IMR-90 (cell line): ENCODE measurements at regions not wholly inside any gene's neighbourhood (a gene's known extent, or its start where the extent isn't known, plus 50 kb on each side); places are given as distances from the start of the nearest gene placed in this dataset.
"Not testable (repeated sequence)": the region's sequence is repeated elsewhere in the genome, so short reads cannot be mapped to it uniquely, and the experiment has no call there.

Source experiments
- ATAC-seq: fragments of 200-7000 bp; cut with Tn5 transposase; 2 replicates; pipeline ENCODE4 v1.9.1; 2020; ENCODE audit warnings: low read depth, mild to moderate bottlenecking, moderate library complexity
- BruUV-seq: library from RNA; stranded (reverse); fragments of 400-500 nt; replicated peaks from 2 replicates; lab custom pipeline; 2021; lab: Mats Ljungman, UMichigan
- CTCF ChIA-PET: fragments of 300-600 bp; formaldehyde crosslinking; extraction: SDS; loops from one replicate; lab custom pipeline; 2021; ENCODE audit warnings: antibody characterized with exemption; lab: Yijun Ruan, JAX
- POLR2A ChIA-PET: fragments of 300-600 bp; sonication (Branson Sonifier 250); formaldehyde crosslinking; loops from one replicate; lab custom pipeline; 2022; ENCODE audit warnings: antibody characterized with exemption; ENCODE audit not compliant: unreplicated experiment; lab: Charles Lee
- DNase-seq: peaks from one replicate; pipeline ENCODE4 v3.0.0; 2013
- H2AFZ ChIP-seq: replicated peaks from 2 replicates; pipeline ENCODE3; 2013; ENCODE audit warnings: low read length, mild to moderate bottlenecking; ENCODE audit not compliant: poor library complexity
- H2AK5ac ChIP-seq: 2 replicates; pipeline ENCODE4 v1.6.1; 2013; ENCODE audit warnings: low read depth, low read length, inconsistent platforms
- H2AK9ac ChIP-seq: replicated peaks from 2 replicates; pipeline ENCODE3; 2013; ENCODE audit warnings: mild to moderate bottlenecking, low read depth, low read length, moderate library complexity; ENCODE audit not compliant: poor library complexity
- H2BK120ac ChIP-seq: 2 replicates; pipeline ENCODE4 v1.6.1; 2013; ENCODE audit warnings: low read depth, low read length, inconsistent platforms
- H2BK15ac ChIP-seq: 3 replicates; pipeline ENCODE4 v1.6.1; 2013; ENCODE audit warnings: low read depth, low read length, inconsistent platforms
- H2BK20ac ChIP-seq: 2 replicates; pipeline ENCODE4 v1.6.1; 2013; ENCODE audit warnings: low read depth, mild to moderate bottlenecking, inconsistent platforms, low read length, moderate library complexity
- H2BK5ac ChIP-seq: 2 replicates; pipeline ENCODE4 v1.6.1; 2013; ENCODE audit warnings: mild to moderate bottlenecking, low read depth, low read length, inconsistent platforms; ENCODE audit not compliant: poor library complexity, severe bottlenecking
- H3K14ac ChIP-seq: replicated peaks from 2 replicates; pipeline ENCODE4 v1.6.1; 2013; ENCODE audit warnings: low read depth, low read length, inconsistent platforms
- H3K18ac ChIP-seq: 2 replicates; pipeline ENCODE4 v1.6.1; 2013; ENCODE audit warnings: low read depth, low read length, control low read depth
- H3K23ac ChIP-seq: 2 replicates; pipeline ENCODE4 v1.6.1; 2013; ENCODE audit warnings: low read depth, low read length, inconsistent platforms
- H3K27ac ChIP-seq: 2 replicates; pipeline ENCODE4 v1.5.1; 2013; ENCODE audit warnings: mild to moderate bottlenecking, control low read depth, low read length; ENCODE audit not compliant: insufficient read depth
- H3K27me3 ChIP-seq: 2 replicates; pipeline ENCODE4 v1.6.1; 2013; ENCODE audit warnings: low read length; ENCODE audit not compliant: control insufficient read depth, insufficient read depth
- H3K36me3 ChIP-seq: 2 replicates; pipeline ENCODE4 v1.6.1; 2013; ENCODE audit warnings: low read length, mixed read lengths; ENCODE audit not compliant: control insufficient read depth, insufficient read depth
- H3K4ac ChIP-seq: 2 replicates; pipeline ENCODE4 v1.6.1; 2013; ENCODE audit warnings: low read depth, low read length, inconsistent platforms
- H3K4me1 ChIP-seq: 2 replicates; pipeline ENCODE4 v1.6.1; 2013; ENCODE audit warnings: low read length, mixed read lengths; ENCODE audit not compliant: control insufficient read depth, insufficient read depth
- H3K4me2 ChIP-seq: 2 replicates; pipeline ENCODE4 v1.6.1; 2013; ENCODE audit warnings: low read depth, mild to moderate bottlenecking, control low read depth, low read length, moderate library complexity
- H3K4me3 ChIP-seq: 2 replicates; pipeline ENCODE4 v1.5.1; 2013; ENCODE audit warnings: low read depth, mild to moderate bottlenecking, control low read depth, low read length, moderate library complexity; ENCODE audit not compliant: insufficient read depth
- H3K56ac ChIP-seq: 2 replicates; pipeline ENCODE4 v1.6.1; 2013; ENCODE audit warnings: low read length, inconsistent platforms; ENCODE audit not compliant: insufficient read depth; ENCODE audit errors: extremely low read depth
- H3K79me1 ChIP-seq, 2 experiments: 2 replicates each; pipeline ENCODE4 v1.6.1; 2013; ENCODE audit warnings: low read length in 2 of 2, inconsistent platforms in 1 of 2, low read depth in 1 of 2
- H3K9ac ChIP-seq: 2 replicates; pipeline ENCODE4 v1.6.1; 2013; ENCODE audit warnings: low read depth, low read length, control low read depth
- H3K9me1 ChIP-seq: 2 replicates; pipeline ENCODE4 v1.6.1; 2013; ENCODE audit warnings: low read length, inconsistent platforms; ENCODE audit not compliant: insufficient read depth
- H3K9me3 ChIP-seq: 2 replicates; pipeline ENCODE4 v1.6.1; 2013; ENCODE audit warnings: low read length; ENCODE audit not compliant: control insufficient read depth, insufficient read depth
- H4K20me1 ChIP-seq: 2 replicates; pipeline ENCODE4 v1.6.1; 2013; ENCODE audit warnings: low read length, inconsistent platforms; ENCODE audit not compliant: insufficient read depth
- H4K5ac ChIP-seq: 2 replicates; pipeline ENCODE4 v1.6.1; 2013; ENCODE audit warnings: mild to moderate bottlenecking, low read depth, low read length, control low read depth
- H4K8ac ChIP-seq, 2 experiments: 2 replicates each; pipeline ENCODE4 v1.6.1; 2013; ENCODE audit warnings: low read depth in 2 of 2, low read length in 2 of 2, control low read depth in 1 of 2, inconsistent platforms in 1 of 2
- H4K91ac ChIP-seq: 2 replicates; pipeline ENCODE4 v1.6.1; 2013; ENCODE audit warnings: low read depth, low read length, inconsistent platforms; ENCODE audit not compliant: insufficient read depth
- WGBS, 2 experiments: methylation state at CpG; one replicate each; pipeline versions ENCODE4 v1.1.5 to v1.1.7; 2013; ENCODE audit warnings: missing lambda C conversion rate in 2 of 2; ENCODE audit not compliant: insufficient read length in 1 of 2; ENCODE audit errors: extremely low coverage in 2 of 2; 5-methylcytosine and 5-hydroxymethylcytosine counted together
- dilution Hi-C: fragments of 300-500 bp; cut with HindIII; formaldehyde crosslinking; loops from one replicate; pipeline ENCODE4 v1.14.3; 2018; ENCODE audit warnings: low sequenced_read_pairs; ENCODE audit not compliant: unreplicated experiment
- in situ Hi-C: fragments of 300-500 bp; cut with MboI; formaldehyde crosslinking; loops from 3 replicates; pipeline ENCODE4 v1.14.3; 2019; ENCODE audit warnings: low sequenced_read_pairs, inconsistent platforms, mixed read lengths
- intact Hi-C: fragments of 100-400 bp; cut with micrococcal nuclease; formaldehyde crosslinking; loops from 2 replicates; pipeline ENCODE4 v1.10.0; 2022

GRCh38 chr4:134501488-134501887 lies 299.9 kb upstream of the PABPC4L start:
- H4K20me1 ChIP-seq, H3K27ac ChIP-seq, CTCF ChIA-PET, H3K27me3 ChIP-seq, H2BK120ac ChIP-seq, H2BK15ac ChIP-seq, H3K36me3 ChIP-seq, H3K9me3 ChIP-seq, H4K91ac ChIP-seq, H3K79me1 ChIP-seq, POLR2A ChIA-PET, H3K14ac ChIP-seq, H2AK9ac ChIP-seq, in situ Hi-C loops, H4K5ac ChIP-seq, H3K4ac ChIP-seq, H3K4me3 ChIP-seq, H3K4me2 ChIP-seq, H3K9me1 ChIP-seq, BruUV-seq, H3K23ac ChIP-seq, H4K8ac ChIP-seq, H2BK20ac ChIP-seq, dilution Hi-C loops, H3K4me1 ChIP-seq, H2AK5ac ChIP-seq, H3K18ac ChIP-seq, DNase-seq, H3K56ac ChIP-seq, H2AFZ ChIP-seq, H3K9ac ChIP-seq, H2BK5ac ChIP-seq, ATAC-seq, intact Hi-C loops: not testable (repeated sequence)
- no CpG with 5 or more reads among the region's 11 CpGs for WGBS, 2 experiments
